ENCODE measurements at regions not wholly inside any gene's neighbourhood (a gene's known extent, or its start where the extent isn't known, plus 50 kb on each side); places are given as distances from the start of the nearest gene placed in this dataset.

DNA sequence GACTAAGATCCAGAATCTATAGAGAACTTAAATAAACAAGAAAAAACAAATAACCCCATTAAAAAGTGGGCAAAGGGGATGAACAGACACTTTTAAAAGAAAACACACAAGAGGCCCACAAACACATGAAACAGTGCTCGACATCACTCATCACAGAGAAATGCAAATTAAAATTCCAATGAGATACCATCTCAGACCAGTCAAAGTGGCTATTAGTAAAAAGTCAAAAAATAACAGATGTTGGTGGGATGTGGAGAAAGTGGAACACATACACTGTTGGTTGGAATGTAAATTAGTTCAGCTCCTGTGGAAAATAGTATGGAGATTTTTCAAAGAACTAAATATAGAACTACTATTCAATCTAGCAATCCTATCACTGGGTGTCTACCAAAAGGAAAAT lies 143.1 kb downstream of the IFI44 start:
- no peak for DNase-seq (ENCODE audit: low spot score)
- no peak for FAIRE-seq

DNA sequence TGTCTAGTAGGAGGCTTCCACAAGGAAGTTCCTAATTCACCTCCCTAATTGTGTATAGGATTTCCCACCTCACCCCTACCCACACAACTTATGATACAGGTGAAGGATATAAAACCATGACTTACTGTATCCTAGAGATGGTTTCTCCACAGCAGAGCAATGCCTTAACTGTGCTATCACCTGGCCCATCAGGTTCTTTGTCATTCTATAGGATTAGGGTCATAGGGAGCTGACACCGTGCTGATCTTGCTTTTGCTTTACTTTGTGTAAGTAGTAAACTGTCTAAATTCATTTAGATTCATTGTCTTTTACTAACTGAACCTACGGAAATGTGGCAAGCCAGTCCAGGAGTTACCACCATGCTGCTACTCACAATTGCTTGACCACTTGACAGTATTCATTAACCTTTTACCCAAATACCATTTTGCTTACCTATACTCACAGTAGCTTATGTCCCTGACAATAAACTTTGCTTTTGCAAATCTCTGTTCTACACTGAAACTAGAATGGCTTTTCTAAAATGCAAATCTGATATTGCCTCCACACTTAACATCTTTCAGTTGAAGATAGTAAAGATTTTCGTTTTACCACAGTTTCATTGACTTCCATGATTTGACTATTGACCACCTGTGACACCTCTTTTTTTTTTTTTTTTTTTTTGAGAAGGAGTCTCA lies 147.6 kb downstream of the IFI44 start:
- FAIRE-seq: no peak
- no peak for DNase-seq (ENCODE audit: low spot score)

DNA sequence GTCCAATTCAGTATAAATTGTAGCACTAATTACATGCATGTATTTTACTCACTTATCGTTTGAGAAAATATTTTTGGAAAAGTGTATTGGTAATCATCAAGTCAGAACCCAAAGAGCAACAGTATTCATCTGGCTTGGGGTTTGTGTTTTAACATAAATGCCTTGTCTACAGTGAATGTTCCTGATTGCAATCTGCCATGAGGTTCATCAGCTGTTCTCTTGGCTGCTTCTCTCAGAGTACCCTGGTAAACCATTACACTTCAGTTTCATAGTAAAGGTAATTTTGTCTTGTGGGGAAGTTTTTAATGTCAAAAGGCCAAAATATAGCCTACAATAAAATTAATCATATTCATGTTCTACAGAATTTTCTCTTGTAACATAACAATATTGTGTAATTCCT lies 150.3 kb downstream of the IFI44 start:
- no peak for FAIRE-seq

DNA sequence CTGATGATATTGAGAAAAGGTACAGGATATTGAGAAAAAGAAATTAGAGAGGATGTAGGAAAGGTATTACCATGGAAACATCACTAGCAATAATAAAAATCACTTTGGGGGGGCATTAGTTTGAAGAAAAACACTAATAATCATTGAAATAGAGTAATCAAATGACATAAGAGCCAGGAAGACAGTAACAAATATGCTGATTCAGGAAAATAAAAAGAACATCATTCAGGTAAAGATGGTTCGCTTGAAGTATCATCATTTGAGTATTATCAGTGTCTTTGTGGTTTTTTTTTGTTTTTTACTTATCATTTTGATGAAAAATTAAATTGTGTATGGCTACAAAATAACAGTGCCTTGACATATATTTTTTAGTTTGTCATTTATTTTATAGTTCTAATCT lies 164.5 kb downstream of the IFI44 start:
- no peak for FAIRE-seq
- DNase-seq (ENCODE audit: low spot score): no peak

More for the DNA sequence above, 150.3 kb downstream of the IFI44 start:
- DNase-seq (ENCODE audit: low spot score): no peak

DNA sequence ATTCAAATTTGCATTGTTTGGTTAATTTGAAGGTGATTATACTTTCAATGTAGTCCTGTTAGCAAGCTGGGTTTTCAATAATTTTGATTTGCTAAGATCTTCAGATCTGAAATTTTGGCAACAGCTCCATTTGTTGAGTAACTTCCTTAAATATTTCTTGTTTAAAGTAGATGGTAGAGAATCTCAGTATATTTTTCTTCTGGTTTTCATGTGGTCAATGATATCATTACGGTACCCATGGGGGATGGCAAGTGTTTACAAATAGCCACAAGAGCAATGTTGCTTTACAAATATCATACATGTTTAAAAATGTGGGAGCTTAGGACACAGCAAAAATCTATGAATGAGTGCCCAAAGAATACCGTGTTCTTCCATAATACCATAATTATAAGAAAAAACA lies 175.9 kb downstream of the IFI44 start:
- FAIRE-seq: no peak
- DNase-seq (ENCODE audit: low spot score): no peak

DNA sequence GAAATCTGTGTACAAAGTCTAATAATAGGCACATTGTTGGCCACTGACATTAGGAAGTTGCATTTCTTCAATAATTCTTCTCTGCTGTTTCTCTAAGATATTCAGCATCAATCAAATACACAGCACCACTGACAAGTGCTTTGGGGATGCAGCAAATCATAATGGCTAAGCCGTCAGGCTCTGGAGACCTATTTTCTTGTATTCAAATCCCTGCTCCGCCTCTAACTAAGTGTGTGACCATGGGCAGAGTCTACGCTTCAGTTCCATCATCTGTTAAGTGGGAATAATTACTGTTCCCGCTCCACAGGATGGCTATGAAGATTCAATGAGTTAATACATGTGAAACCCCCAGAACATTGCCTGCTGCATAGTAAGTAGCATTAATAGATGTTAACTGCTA lies 176.9 kb downstream of the ADGRL4 start:
- FAIRE-seq (no peak), DNase-seq (ENCODE audit: low spot score) (no peak)

DNA sequence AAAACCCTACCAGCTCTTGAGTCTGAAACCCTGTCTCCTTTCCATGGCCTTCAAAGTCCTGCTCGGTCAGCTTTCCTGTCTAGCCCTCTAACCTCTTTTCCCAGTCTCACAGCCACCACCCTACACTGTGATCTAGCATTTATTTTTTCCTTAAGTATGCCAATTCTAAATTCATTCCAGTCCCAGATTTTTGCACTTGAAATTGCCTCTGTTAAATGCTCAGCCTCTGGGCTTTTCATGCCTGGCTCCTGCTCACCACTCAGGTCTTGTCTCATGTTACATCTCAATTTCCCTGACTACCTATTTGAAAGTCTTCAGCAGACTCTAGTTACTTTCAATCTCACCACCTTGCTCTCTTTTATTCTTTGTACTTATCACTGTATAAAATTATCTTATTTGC lies 176.2 kb downstream of the ADGRL4 start:
- DNase-seq (ENCODE audit: low spot score) (no peak), FAIRE-seq (no peak)

DNA sequence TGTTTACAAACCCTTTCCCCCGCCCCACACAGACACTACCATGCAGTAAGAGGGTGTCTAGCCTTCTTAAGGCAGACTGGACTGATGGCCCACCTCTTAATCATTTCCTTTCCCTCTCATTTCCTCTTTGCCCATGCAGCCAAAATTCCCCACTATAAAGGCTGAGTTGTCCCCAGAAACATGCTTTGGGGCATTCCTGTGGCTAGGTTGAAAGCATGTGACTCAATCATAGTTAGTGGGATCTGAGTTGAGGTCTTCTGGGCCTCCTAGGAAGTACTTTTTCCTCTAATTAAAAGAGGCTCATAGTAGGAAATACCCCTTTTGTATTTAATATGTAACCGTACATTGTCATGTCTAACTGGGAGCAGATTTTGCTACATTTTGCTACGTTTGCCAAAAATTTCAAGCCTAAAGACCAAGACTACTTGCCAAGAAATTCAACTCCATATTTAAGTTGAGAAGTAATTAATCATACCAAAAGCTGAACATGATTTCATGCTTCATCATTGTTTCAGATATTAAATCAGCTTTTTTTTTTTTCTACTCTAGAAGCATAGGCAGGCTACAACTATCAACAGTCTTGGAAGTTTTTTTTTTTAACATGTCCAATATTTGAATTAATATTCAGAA lies 174.7 kb downstream of the ADGRL4 start:
- DNase-seq (ENCODE audit: low spot score) (peak; percentile 75), FAIRE-seq (no peak)

DNA sequence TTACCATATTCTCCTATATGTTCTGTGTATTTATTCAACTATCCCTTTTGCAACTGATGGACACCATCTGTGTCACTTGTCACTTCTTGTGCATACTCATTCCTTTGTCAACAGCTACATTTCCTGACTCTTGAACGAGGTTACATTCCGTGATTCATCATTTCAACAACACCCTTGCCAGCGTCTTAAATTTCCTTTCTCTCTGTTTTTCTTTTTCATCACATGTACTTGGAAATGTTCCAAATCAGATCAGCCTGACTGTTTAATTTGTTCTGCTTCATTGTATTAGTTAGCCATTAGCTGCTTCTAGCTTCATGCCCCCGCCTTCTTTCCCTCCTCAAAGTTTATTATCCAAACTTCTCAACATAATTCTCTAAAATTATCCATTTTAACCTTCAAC lies 173.0 kb downstream of the ADGRL4 start:
- DNase-seq (ENCODE audit: low spot score): peak; percentile 40
- FAIRE-seq: no peak

DNA sequence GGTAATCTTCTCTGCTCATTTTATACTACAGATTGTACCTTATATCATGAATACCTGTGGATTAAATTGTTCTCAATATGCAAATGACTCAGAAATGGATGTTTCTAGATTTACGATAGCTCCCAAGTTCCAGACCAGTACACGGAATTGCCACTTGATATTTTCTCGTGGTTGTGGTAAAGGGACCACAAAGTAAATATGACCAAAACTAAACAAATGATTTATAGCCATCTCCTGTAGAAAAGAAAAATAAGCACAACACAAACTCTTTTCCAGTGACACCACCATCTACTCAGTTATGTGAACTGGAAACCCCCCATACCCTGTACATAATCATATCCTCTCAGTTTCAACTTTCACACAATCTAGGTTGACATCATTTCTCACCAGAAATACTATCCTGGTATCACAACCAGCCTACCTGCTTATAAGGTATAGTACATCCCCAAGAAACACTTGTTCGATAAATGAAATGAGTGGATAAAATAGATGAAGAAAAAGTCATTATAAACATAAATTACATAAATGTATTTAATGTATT lies 172.3 kb downstream of the ADGRL4 start:
- DNase-seq (ENCODE audit: low spot score): no peak
- FAIRE-seq: no peak

DNA sequence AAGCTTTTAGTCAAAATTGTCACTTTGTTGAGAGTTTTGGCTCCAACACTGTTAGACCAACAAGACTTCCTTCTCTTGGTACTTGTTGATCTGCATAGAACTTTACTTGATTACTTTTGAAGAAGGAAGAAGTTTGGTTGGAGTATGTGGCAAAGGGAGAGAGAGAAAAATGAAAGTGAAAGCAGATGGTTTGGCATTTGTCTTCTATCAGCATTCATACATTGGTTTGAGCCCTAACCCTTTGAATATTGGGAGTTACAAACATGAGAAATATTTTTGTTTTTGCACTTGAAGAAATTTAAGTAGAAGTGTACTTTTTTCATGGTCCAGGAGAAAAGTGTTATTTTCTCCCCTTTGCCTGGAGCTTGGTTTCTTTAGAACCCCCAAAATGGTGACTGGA lies 169.8 kb downstream of the ADGRL4 start:
- FAIRE-seq (no peak), DNase-seq (ENCODE audit: low spot score) (no peak)

DNA sequence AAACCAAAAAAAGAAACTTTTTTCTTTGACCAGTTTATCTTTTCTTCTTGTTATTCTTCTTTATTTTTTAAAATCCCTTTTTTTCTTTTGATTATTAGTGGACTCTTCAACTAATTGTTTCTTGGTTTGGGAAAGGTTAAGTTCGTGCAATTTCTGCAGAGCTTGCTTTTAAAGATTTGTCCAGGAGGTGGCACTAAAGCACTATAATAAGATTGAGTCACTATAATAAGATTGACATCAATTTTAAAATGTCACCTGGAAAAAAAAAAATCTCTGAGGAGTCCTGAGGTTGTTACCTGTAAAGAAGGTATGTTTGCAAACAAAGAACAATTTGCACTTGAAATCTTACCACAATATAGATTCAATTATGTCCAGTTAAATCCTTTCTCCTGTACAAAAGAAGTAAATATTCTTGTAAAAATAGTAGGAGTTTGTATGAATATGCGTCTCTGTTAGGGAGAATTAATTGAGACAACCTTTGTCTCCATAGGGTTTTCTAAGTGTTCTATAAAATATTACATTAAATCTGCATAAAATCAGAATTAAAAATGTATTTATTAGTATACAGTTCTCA lies 166.7 kb downstream of the ADGRL4 start:
- DNase-seq (ENCODE audit: low spot score): peak; percentile 19
- no peak for FAIRE-seq

Measured in urothelium cell line (cell line).